HepG2 (cell line): ENCODE measurements at regions not wholly inside any gene's neighbourhood (a gene's known extent, or its start where the extent isn't known, plus 50 kb on each side); places are given as distances from the start of the nearest gene placed in this dataset.
A peak's percentile ranks its signal among the peaks of the same experiment; 100 is the strongest.

Experiments
- ATAC-seq: fragments of 200-7000 bp; cut with Tn5 transposase; 3 replicates; pipeline ENCODE4 v1.9.1; 2020; ENCODE audit warnings: mild to moderate bottlenecking, moderate library complexity
- BruUV-seq: library from RNA; stranded (reverse); fragments of 400-500 nt; replicated peaks from 2 replicates; lab custom pipeline; 2021; lab: Mats Ljungman, UMichigan
- CTCF ChIA-PET: fragments of 300-600 bp; formaldehyde crosslinking; extraction: SDS; loops from one replicate; lab custom pipeline; 2021; ENCODE audit warnings: low total read pairs, inconsistent platforms, low intra/inter-chr PET ratio; lab: Yijun Ruan, JAX
- POLR2A ChIA-PET: fragments of 350-600 bp; sonication (Branson Sonifier 250); formaldehyde crosslinking; loops from one replicate; lab custom pipeline; 2020; ENCODE audit warnings: antibody characterized with exemption, inconsistent platforms; lab: Yijun Ruan, JAX
- DNase-seq: peaks from one replicate; pipeline ENCODE4 v3.0.0-alpha.2; 2015; ENCODE audit warnings: low spot score
- FAIRE-seq: peaks from 3 replicates; lab custom pipeline; 2011; peaks lifted over from hg19 to GRCh38; lab: Jason Lieb, UNC
- H2AFZ ChIP-seq: one replicate; pipeline ENCODE4 v1.6.1; 2011; ENCODE audit warnings: low read length, inconsistent platforms
- H3K27ac ChIP-seq: fragments of 300-600 bp; 3 replicates; pipeline ENCODE4 v1.8.0; 2011; ENCODE audit warnings: mixed run types, mild to moderate bottlenecking, mixed read lengths, low read length, inconsistent platforms; ENCODE audit not compliant: insufficient read depth; ENCODE audit errors: extremely low read length
- H3K27me3 ChIP-seq, 2 experiments: fragments of 200-600 bp in 1 of 2; 2 replicates in 1 of 2; 3 replicates in 1 of 2; pipeline versions ENCODE4 v1.6.0 to v1.8.0; 2011; ENCODE audit warnings: low read length in 2 of 2, mild to moderate bottlenecking in 2 of 2, moderate library complexity in 2 of 2, inconsistent platforms in 1 of 2; ENCODE audit not compliant: insufficient read depth in 2 of 2, control insufficient read depth in 1 of 2
- H3K36me3 ChIP-seq, 2 experiments: fragments of 200-600 bp in 1 of 2; replicated peaks in 1 of 2; 2 replicates in 1 of 2; 3 replicates in 1 of 2; pipeline versions ENCODE4 v1.5.1 to v1.8.0; 2011; ENCODE audit warnings: low read length in 2 of 2, inconsistent platforms in 1 of 2; ENCODE audit not compliant: insufficient read depth in 2 of 2, control insufficient read depth in 1 of 2
- H3K4me1 ChIP-seq: 2 replicates; pipeline ENCODE4 v1.5.1; 2012; ENCODE audit warnings: low read length, inconsistent platforms; ENCODE audit not compliant: insufficient read depth
- H3K4me2 ChIP-seq: 2 replicates; pipeline ENCODE4 v1.6.0; 2011; ENCODE audit warnings: low read depth, low read length, inconsistent platforms
- H3K4me3 ChIP-seq, 3 experiments: fragments of 200-600 bp in 1 of 3; sonication (generic), shearing (Covaris generic) in 1 of 3; replicated peaks in 1 of 3; 2 replicates each; pipeline ENCODE4 v1.5.1; 2011 to 2016; ENCODE audit warnings: low read length in 3 of 3, inconsistent platforms in 2 of 3, low read depth in 2 of 3, mild to moderate bottlenecking in 2 of 3, control low read depth in 1 of 3, mixed read lengths in 1 of 3; ENCODE audit not compliant: insufficient read depth in 1 of 3
- H3K79me2 ChIP-seq: one replicate; pipeline ENCODE4 v1.6.1; 2011; ENCODE audit warnings: low read length, inconsistent platforms; ENCODE audit not compliant: insufficient read depth
- H3K9ac ChIP-seq: 2 replicates; pipeline ENCODE4 v1.6.0; 2011; ENCODE audit warnings: mild to moderate bottlenecking, low read depth, low read length, inconsistent platforms; ENCODE audit not compliant: insufficient read depth
- H3K9me3 ChIP-seq: 2 replicates; pipeline ENCODE4 v1.5.1; 2012; ENCODE audit warnings: mild to moderate bottlenecking, low read length
- H4K20me1 ChIP-seq: 2 replicates; pipeline ENCODE4 v1.6.0; 2011; ENCODE audit warnings: inconsistent platforms, mild to moderate bottlenecking, low read length, moderate library complexity; ENCODE audit not compliant: insufficient read depth
- CEBPB ChIP-seq: IDR thresholded peaks from 2 replicates; pipeline ENCODE4 v1.6.1; 2011; ENCODE audit warnings: low read depth, low read length, improper control_type of control experiment, borderline replicate concordance
- FOXP4 ChIP-seq: sonication (generic); formaldehyde crosslinking; IDR thresholded peaks from 2 replicates; pipeline ENCODE4 v1.4.0; 2020; ENCODE audit warnings: missing genetic modification reagents
- HDAC1 ChIP-seq: sonication (generic); formaldehyde crosslinking; IDR thresholded peaks from 2 replicates; pipeline ENCODE4 v1.5.1; 2020; ENCODE audit warnings: mild to moderate bottlenecking, missing genetic modification reagents
- ISX ChIP-seq: sonication (generic); formaldehyde crosslinking; conservative IDR thresholded peaks from 2 replicates; pipeline ENCODE4 v1.5.0; 2020; ENCODE audit warnings: missing genetic modification reagents
- ZNF446 ChIP-seq: sonication (generic); formaldehyde crosslinking; IDR thresholded peaks from 2 replicates; pipeline ENCODE4 v1.5.0; 2020; ENCODE audit warnings: mild to moderate bottlenecking, missing genetic modification reagents
- ZNF790 ChIP-seq: sonication (generic); formaldehyde crosslinking; IDR thresholded peaks from 2 replicates; pipeline ENCODE4 v1.8.0; 2022; ENCODE audit warnings: missing genetic modification reagents, mild to moderate bottlenecking, borderline replicate concordance
- WGBS: methylation state at CpG from one replicate; pipeline ENCODE4 v1.1.6; 2017; ENCODE audit warnings: low lambda C conversion rate; 5-methylcytosine and 5-hydroxymethylcytosine counted together
- in situ Hi-C: cut with HindIII; loops from 2 replicates; pipeline ENCODE4 v1.10.0; 2017; ENCODE audit warnings: low pct_unique_long_range_greater_than_20kb; ENCODE audit not compliant: extremely low pct_ligation_motif_present
- intact Hi-C: fragments of 100-400 bp; cut with micrococcal nuclease; formaldehyde crosslinking; loops from one replicate; pipeline ENCODE4 v1.10.0; 2022; ENCODE audit not compliant: unreplicated experiment

- TF ChIP-seq FOXP4: no peak
These were observed 1565.9 kb downstream of the ARAP2 start (continued) for GRCh38 chr4:34678431-34678830.

- Histone ChIP-seq H3K27ac (no peak overlapping the region), H3K27me3 (no peaks in the 10 kb centered on the region), H3K36me3 (no peaks in the 10 kb centered on the region), H4K20me1 (no peaks in the 10 kb centered on the region)
- no TSS peak for BruUV-seq
- TF ChIP-seq CEBPB: peak; percentile 57
- TF ChIP-seq ZNF446: no peak
- TF ChIP-seq, all 625 proteins: peak for 1
- ATAC-seq (no peak), FAIRE-seq (no peak), DNase-seq (no peak)
- intact Hi-C loops (no loop called here), in situ Hi-C loops (no loop called here)
- Histone ChIP-seq H3K9me3 (peaks cover 8% of the 10 kb centered on the region), H3K4me2 (no peak overlapping the region), H3K4me1 (no peaks in the 10 kb centered on the region), H2AFZ (no peak overlapping the region), H3K9ac (no peak overlapping the region), H3K79me2 (no peaks in the 10 kb centered on the region), H3K4me3 (no peak overlapping the region)
- WGBS: 26% methylated on average over 7 of the region's 7 CpGs
- POLR2A ChIA-PET: no interaction called here
- CTCF ChIA-PET: no interaction called here
These were observed 1565.1 kb downstream of the ARAP2 start for GRCh38 chr4:34679228-34679627.

DNA sequence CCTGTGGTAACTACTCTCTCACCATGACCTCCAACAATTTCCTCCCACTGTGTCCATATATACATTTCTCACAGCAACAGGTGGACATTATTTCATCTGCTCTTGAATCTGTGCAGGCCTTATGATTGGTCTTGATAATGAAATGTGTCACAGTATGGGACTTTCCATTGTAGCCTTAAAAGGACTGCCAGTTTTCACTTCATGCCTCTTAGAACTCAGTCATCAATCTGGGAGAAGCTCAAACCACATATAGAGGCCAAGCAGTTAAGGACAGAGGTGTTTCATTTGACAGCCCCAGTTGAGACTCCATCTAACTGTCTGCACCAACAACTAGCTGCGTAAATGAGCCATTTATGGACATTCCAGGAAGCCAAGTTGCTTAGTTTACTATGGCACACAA is 1534.8 kb downstream of the ARAP2 start:
- ChIA-PET POLR2A (no interaction called here), CTCF (no interaction called here)
- ATAC-seq (no peak), FAIRE-seq (no peak), DNase-seq (no peak)
- Histone ChIP-seq H3K79me2 (no peaks in the 10 kb centered on the region), H3K4me2 (no peak overlapping the region), H3K27me3 (no peaks in the 10 kb centered on the region), H2AFZ (no peak overlapping the region), H3K36me3 (no peaks in the 10 kb centered on the region), H3K27ac (no peak overlapping the region), H3K4me3 (no peak overlapping the region), H3K9ac (no peak overlapping the region), H4K20me1 (no peaks in the 10 kb centered on the region), H3K9me3 (peaks cover 9% of the 10 kb centered on the region; the same call in 1 of the 2 replicates), H3K4me1 (no peaks in the 10 kb centered on the region)
- BruUV-seq: no TSS peak
- intact Hi-C loops (no loop called here), in situ Hi-C loops (no loop called here)
- no peak for TF ChIP-seq HDAC1 (CRISPR knock-in tag)
- TF ChIP-seq ZNF790 (CRISPR knock-in tag): no peak
- TF ChIP-seq ISX (CRISPR knock-in tag): no peak
- WGBS: 7% methylated on average over 1 of the region's 1 CpG
